Keratinocyte (primary cell): ENCODE measurements at regions not wholly inside any gene's neighbourhood (a gene's known extent, or its start where the extent isn't known, plus 50 kb on each side); places are given as distances from the start of the nearest gene placed in this dataset.

ENCODE experiments used
- DNase-seq: peaks from one replicate; pipeline ENCODE4 v3.0.0-alpha.2; 2011; ENCODE audit warnings: low read depth, missing footprints, low spot score
- FAIRE-seq: peaks from 2 replicates; lab custom pipeline; 2011; peaks lifted over from hg19 to GRCh38; lab: Jason Lieb, UNC
- H2AFZ ChIP-seq: 2 replicates; pipeline ENCODE4 v1.6.0; 2012; ENCODE audit warnings: low read length, control low read depth, inconsistent platforms; ENCODE audit not compliant: control insufficient read depth
- H3K27ac ChIP-seq: 2 replicates; pipeline ENCODE4 v1.5.1; 2011; ENCODE audit warnings: low read length; ENCODE audit not compliant: control insufficient read depth, insufficient read depth
- H3K27me3 ChIP-seq: 3 replicates; pipeline ENCODE4 v1.6.0; 2011; ENCODE audit warnings: low read length; ENCODE audit not compliant: control insufficient read depth, insufficient read depth; ENCODE audit errors: extremely low read depth
- H3K36me3 ChIP-seq, 2 experiments: 2 replicates in 1 of 2; 3 replicates in 1 of 2; pipeline ENCODE4 v1.5.1; 2011; ENCODE audit warnings: low read length in 2 of 2, mild to moderate bottlenecking in 1 of 2; ENCODE audit not compliant: control insufficient read depth in 2 of 2, insufficient read depth in 2 of 2; ENCODE audit errors: extremely low read depth in 1 of 2
- H3K4me1 ChIP-seq: 3 replicates; pipeline ENCODE4 v1.5.1; 2011; ENCODE audit warnings: low read length; ENCODE audit not compliant: control insufficient read depth, insufficient read depth; ENCODE audit errors: extremely low read depth
- H3K4me2 ChIP-seq: 3 replicates; pipeline ENCODE4 v1.6.0; 2011; ENCODE audit warnings: low read depth, low read length; ENCODE audit not compliant: control insufficient read depth, insufficient read depth; ENCODE audit errors: extremely low read depth
- H3K4me3 ChIP-seq, 3 experiments: fragments of 200-600 bp in 1 of 3; sonication (generic) in 1 of 3; 2 replicates in 2 of 3; 3 replicates in 1 of 3; pipeline ENCODE4 v1.5.1; 2011 to 2016; ENCODE audit warnings: low read length in 3 of 3, mild to moderate bottlenecking in 3 of 3, control low read depth in 2 of 3, inconsistent platforms in 1 of 3, low read depth in 1 of 3, mixed read lengths in 1 of 3, mixed run types in 1 of 3, moderate library complexity in 1 of 3; ENCODE audit not compliant: control insufficient read depth in 2 of 3, insufficient read depth in 2 of 3; ENCODE audit errors: extremely low read depth in 1 of 3
- H3K79me2 ChIP-seq: 2 replicates; pipeline ENCODE4 v1.6.0; 2012; ENCODE audit warnings: low read length; ENCODE audit not compliant: control insufficient read depth, insufficient read depth
- H3K9ac ChIP-seq: 3 replicates; pipeline ENCODE4 v1.6.0; 2011; ENCODE audit warnings: low read length; ENCODE audit not compliant: control insufficient read depth, insufficient read depth; ENCODE audit errors: extremely low read depth
- H3K9me1 ChIP-seq: 3 replicates; pipeline ENCODE4 v1.6.0; 2011; ENCODE audit warnings: low read length; ENCODE audit not compliant: control insufficient read depth, insufficient read depth; ENCODE audit errors: extremely low read depth
- H3K9me3 ChIP-seq: 2 replicates; pipeline ENCODE4 v1.5.1; 2012; ENCODE audit warnings: low read depth, low read length; ENCODE audit not compliant: control insufficient read depth
- H4K20me1 ChIP-seq: 3 replicates; pipeline ENCODE4 v1.6.0; 2011; ENCODE audit warnings: low read length; ENCODE audit not compliant: control insufficient read depth, insufficient read depth; ENCODE audit errors: extremely low read depth
- CTCF ChIP-seq, 3 experiments: IDR thresholded peaks in 1 of 3; conservative IDR thresholded peaks in 1 of 3; optimal IDR thresholded peaks in 1 of 3; 2 replicates in 2 of 3; 3 replicates in 1 of 3; pipeline versions ENCODE3 to v1.5.1; 2011; ENCODE audit warnings: low read length in 3 of 3, mild to moderate bottlenecking in 3 of 3, moderate library complexity in 2 of 3, control low read depth in 1 of 3, inconsistent platforms in 1 of 3; ENCODE audit not compliant: insufficient read depth in 2 of 3; ENCODE audit errors: extremely low read depth in 1 of 3
- EZH2 ChIP-seq: IDR thresholded peaks from one replicate; pipeline ENCODE4 v1.6.1; 2012; ENCODE audit warnings: inconsistent platforms, mild to moderate bottlenecking, low read length, moderate library complexity
- dilution Hi-C: fragments of 300-500 bp; cut with MboI; formaldehyde crosslinking; loops from one replicate; pipeline ENCODE4 v1.7.0; 2020; ENCODE audit warnings: low sequenced_read_pairs; ENCODE audit not compliant: extremely low pct_ligation_motif_present

GRCh38 chr7:22617166-22617565 is 109.8 kb upstream of the IL6 start:
- H3K27me3 ChIP-seq, result no peaks in the 10 kb centered on the region
- no peaks in the 10 kb centered on the region for H3K9me1 ChIP-seq
- FAIRE-seq, result no peak
- H3K9me3 ChIP-seq, result peaks cover 4% of the 10 kb centered on the region
- H3K4me1 ChIP-seq, result no peaks in the 10 kb centered on the region
- no peak for DNase-seq
- H3K9ac ChIP-seq, result no peak overlapping the region
- no peak overlapping the region for H2AFZ ChIP-seq
- H4K20me1 ChIP-seq, result no peaks in the 10 kb centered on the region
- H3K36me3 ChIP-seq, result no peaks in the 10 kb centered on the region
- no peaks in the 10 kb centered on the region for H3K79me2 ChIP-seq
- dilution Hi-C loops, result no loop called here
- H3K27ac ChIP-seq, result no peak overlapping the region
- TF ChIP-seq CTCF (optimal IDR thresholded peaks at IDR 0.05 in 1 of 3, IDR thresholded peaks at IDR 0.05 in 1 of 3, conservative IDR thresholded peaks at IDR 0.05 in 1 of 3; ENCODE audit: extremely low read depth in 1 of 3, insufficient read depth in 2 of 3, low read length in 3 of 3) (no peak), EZH2 (no peak)
- no peak overlapping the region for H3K4me2 ChIP-seq
- no peak overlapping the region for H3K4me3 ChIP-seq

GRCh38 chr7:22613496-22613895 is 113.5 kb upstream of the IL6 start:
- FAIRE-seq (no peak), DNase-seq (no peak)
- no peaks in the 10 kb centered on the region for H4K20me1 ChIP-seq
- H3K27me3 ChIP-seq, result no peaks in the 10 kb centered on the region
- no peaks in the 10 kb centered on the region for H3K36me3 ChIP-seq
- H3K9me1 ChIP-seq, result no peaks in the 10 kb centered on the region
- TF ChIP-seq EZH2 (no peak), CTCF (optimal IDR thresholded peaks at IDR 0.05 in 1 of 3, IDR thresholded peaks at IDR 0.05 in 1 of 3, conservative IDR thresholded peaks at IDR 0.05 in 1 of 3; ENCODE audit: extremely low read depth in 1 of 3, insufficient read depth in 2 of 3, low read length in 3 of 3) (no peak)
- dilution Hi-C loops, result no loop called here
- H3K79me2 ChIP-seq, result no peaks in the 10 kb centered on the region
- H3K27ac ChIP-seq, result no peak overlapping the region
- H3K9me3 ChIP-seq, result peaks cover 4% of the 10 kb centered on the region
- H3K4me1 ChIP-seq, result no peaks in the 10 kb centered on the region
- H3K9ac ChIP-seq, result no peak overlapping the region
- no peak overlapping the region for H2AFZ ChIP-seq
- H3K4me2 ChIP-seq, result no peak overlapping the region
- H3K4me3 ChIP-seq, result no peak overlapping the region
